ENCODE measurements at regions not wholly inside any gene's neighbourhood (a gene's known extent, or its start where the extent isn't known, plus 50 kb on each side); places are given as distances from the start of the nearest gene placed in this dataset.

DNA sequence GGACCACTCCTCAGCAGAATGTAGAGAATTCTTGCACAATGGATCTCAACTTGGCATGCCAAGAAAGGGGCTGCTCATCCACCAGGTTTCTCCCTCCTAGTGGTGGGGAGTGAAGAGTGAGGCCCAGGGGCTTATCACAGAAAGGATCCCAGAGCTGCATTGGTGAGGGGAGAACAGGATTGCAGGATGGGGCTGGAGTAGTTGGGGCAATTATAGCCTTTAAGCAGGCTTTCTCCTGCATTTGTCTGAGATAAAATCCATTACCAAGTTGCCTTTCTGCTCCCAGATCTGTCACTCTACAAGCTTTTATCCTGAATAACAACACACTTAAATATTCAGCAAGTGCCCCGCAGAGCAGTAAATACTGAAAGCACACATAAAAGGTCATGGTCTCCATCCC is 130.8 kb upstream of the CES5A start:
- TF ChIP-seq, protein P1, sequence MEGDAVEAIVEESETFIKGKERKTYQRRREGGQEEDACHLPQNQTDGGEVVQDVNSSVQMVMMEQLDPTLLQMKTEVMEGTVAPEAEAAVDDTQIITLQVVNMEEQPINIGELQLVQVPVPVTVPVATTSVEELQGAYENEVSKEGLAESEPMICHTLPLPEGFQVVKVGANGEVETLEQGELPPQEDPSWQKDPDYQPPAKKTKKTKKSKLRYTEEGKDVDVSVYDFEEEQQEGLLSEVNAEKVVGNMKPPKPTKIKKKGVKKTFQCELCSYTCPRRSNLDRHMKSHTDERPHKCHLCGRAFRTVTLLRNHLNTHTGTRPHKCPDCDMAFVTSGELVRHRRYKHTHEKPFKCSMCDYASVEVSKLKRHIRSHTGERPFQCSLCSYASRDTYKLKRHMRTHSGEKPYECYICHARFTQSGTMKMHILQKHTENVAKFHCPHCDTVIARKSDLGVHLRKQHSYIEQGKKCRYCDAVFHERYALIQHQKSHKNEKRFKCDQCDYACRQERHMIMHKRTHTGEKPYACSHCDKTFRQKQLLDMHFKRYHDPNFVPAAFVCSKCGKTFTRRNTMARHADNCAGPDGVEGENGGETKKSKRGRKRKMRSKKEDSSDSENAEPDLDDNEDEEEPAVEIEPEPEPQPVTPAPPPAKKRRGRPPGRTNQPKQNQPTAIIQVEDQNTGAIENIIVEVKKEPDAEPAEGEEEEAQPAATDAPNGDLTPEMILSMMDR (IDR thresholded peaks at IDR 0.05) = no peak
- intact Hi-C loops (cut with DNase I) = no loop called here
- Histone ChIP-seq H3K9me3 (no peaks in the 10 kb centered on the region), H3K27ac (no peak overlapping the region), H3K4me1 (no peaks in the 10 kb centered on the region), H3K4me3 (no peak overlapping the region), H3K27me3 (no peaks in the 10 kb centered on the region), H3K36me3 (no peaks in the 10 kb centered on the region)
- no peak for DNase-seq
- ATAC-seq = no peak

DNA sequence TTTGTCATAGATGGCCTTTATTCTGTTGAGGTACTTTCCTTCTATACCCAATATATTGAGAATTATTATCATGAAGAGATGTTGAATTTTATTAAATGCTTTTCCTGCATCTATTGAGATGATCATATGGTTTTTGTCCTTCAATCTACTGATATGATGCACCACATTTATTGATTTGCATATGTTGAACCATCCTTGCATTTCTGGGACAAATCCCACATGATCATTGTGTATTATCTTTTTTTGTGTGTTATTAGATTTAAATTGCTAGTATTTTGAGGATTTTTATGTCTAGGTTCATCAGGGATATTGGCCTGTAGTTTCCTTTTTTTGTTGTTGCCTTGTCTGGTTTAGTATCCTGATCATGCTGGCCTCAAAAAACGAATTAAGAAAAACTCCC is 124.5 kb upstream of the CES5A start:
- no peak overlapping the region for H3K27ac ChIP-seq
- intact Hi-C loops (cut with DNase I) = no loop called here
- H3K4me1 ChIP-seq = no peaks in the 10 kb centered on the region
- no peak overlapping the region for H3K4me3 ChIP-seq
- peaks cover 0 to 5% of the 10 kb centered on the region in 2 donors for H3K9me3 ChIP-seq
- DNase-seq (no peak), ATAC-seq (no peak)
- no peaks in the 10 kb centered on the region for H3K36me3 ChIP-seq
- no peaks in the 10 kb centered on the region for H3K27me3 ChIP-seq
- TF ChIP-seq, protein P1 (IDR thresholded peaks at IDR 0.05) = no peak

DNA sequence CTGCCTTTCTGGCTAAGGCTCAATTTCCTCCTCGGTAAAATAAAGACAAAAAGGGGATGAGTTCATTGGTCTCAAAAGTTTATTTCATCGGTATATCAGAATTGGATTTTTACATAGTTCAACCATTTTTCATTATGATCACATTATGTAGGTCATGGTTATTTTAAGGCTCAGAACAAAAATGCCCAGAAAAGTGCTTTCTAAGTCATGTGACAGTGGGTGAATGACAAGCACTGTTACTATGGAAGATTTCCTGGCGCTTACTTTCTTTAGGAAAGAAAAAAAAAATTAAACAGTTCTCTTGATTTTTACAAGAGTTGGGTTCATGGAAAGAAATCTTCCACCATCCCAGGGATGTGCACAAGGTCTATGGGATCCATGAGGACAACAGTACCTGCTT is 117.9 kb upstream of the CES5A start:
- TF ChIP-seq, protein P1 (IDR thresholded peaks at IDR 0.05) = no peak
- no peak overlapping the region for H3K27ac ChIP-seq
- no peaks in the 10 kb centered on the region for H3K9me3 ChIP-seq
- no peaks in the 10 kb centered on the region for H3K36me3 ChIP-seq
- intact Hi-C loops (cut with DNase I) = no loop called here
- H3K4me1 ChIP-seq = no peaks in the 10 kb centered on the region
- ATAC-seq (no peak), DNase-seq (no peak)
- no peaks in the 10 kb centered on the region for H3K27me3 ChIP-seq
- no peak overlapping the region for H3K4me3 ChIP-seq

DNA sequence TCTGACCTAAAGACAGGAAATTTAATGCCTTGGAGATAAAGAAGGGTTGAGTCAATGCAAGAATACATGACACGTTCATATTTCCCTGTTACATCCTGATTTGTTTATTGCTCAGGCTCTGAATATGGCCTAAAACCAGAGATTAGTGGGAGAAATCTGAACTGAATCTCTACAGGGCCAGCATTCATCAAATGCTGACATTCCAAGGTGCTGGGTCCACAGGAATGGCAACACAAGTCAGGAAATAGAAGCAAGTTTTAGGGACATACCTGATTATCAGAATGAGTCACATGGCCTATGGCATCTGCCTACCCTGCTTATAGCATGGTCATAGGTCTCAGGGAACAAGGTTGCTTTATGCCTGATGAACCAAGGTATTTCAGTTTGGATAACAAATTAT is 117.4 kb upstream of the CES5A start:
- TF ChIP-seq, protein P1 (IDR thresholded peaks at IDR 0.05) = no peak
- Histone ChIP-seq H3K27me3 (no peaks in the 10 kb centered on the region), H3K27ac (no peak overlapping the region), H3K36me3 (no peaks in the 10 kb centered on the region), H3K4me1 (no peaks in the 10 kb centered on the region), H3K9me3 (no peaks in the 10 kb centered on the region), H3K4me3 (no peak overlapping the region)
- DNase-seq (no peak), ATAC-seq (no peak)
- intact Hi-C loops (cut with DNase I) = no loop called here

DNA sequence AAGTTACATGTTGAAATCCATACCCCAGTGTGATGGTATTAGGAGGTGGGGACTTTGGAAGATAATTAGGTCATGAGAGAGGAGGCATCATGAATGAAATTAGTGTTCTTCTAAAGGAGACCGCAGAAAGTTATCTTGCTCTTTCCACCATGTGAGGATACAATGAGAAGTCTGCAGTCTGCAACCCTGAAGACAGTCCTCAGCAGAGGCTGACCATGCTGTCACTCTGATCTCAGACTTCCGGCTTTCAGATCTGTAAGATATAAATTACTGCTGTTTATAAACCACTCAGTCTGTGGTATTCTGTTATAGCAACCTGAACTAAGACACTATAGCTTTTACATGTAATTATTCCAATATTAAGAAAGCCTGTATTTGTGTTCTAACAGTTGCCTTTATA is 116.7 kb upstream of the CES5A start:
- TF ChIP-seq, protein P1 (IDR thresholded peaks at IDR 0.05) = no peak

More for the DNA sequence above, 116.7 kb upstream of the CES5A start:
- Histone ChIP-seq H3K4me1 (no peaks in the 10 kb centered on the region), H3K9me3 (no peaks in the 10 kb centered on the region), H3K27ac (no peak overlapping the region), H3K36me3 (no peaks in the 10 kb centered on the region), H3K4me3 (no peak overlapping the region), H3K27me3 (no peaks in the 10 kb centered on the region)
- no peak for DNase-seq
- intact Hi-C loops (cut with DNase I) = no loop called here
- ATAC-seq = no peak

Measured in left lung (tissue), 4 donors.